ENCODE measurements at regions not wholly inside any gene's neighbourhood (a gene's known extent, or its start where the extent isn't known, plus 50 kb on each side); places are given as distances from the start of the nearest gene placed in this dataset.

- TF ChIP-seq CTCF (conservative IDR thresholded peaks at IDR 0.05): no peak
- H3K4me1 Mint-ChIP-seq (ENCODE audit: unreplicated experiment): no peaks in the 10 kb centered on the region
- peaks cover 6% of the 10 kb centered on the region for H3K27me3 Mint-ChIP-seq
- no peak overlapping the region for H3K4me3 Mint-ChIP-seq
- H3K36me3 Mint-ChIP-seq: no peaks in the 10 kb centered on the region
- H3K9me3 Mint-ChIP-seq: peaks cover 4% of the 10 kb centered on the region
- no peak overlapping the region for H3K27ac Mint-ChIP-seq
- DNase-seq (ENCODE audit: extremely low spot score, unreplicated experiment): no peak
Measured at GRCh38 chr4:54505362-54505761, 152.4 kb upstream of the KIT start.

GRCh38 chr4:54505996-54506395, 151.8 kb upstream of the KIT start:
- TF ChIP-seq CTCF (conservative IDR thresholded peaks at IDR 0.05): no peak
- Mint-ChIP-seq H3K4me3 (no peak overlapping the region), H3K36me3 (no peaks in the 10 kb centered on the region), H3K4me1 (ENCODE audit: unreplicated experiment) (no peaks in the 10 kb centered on the region), H3K9me3 (peaks cover 4% of the 10 kb centered on the region), H3K27me3 (peaks cover 6% of the 10 kb centered on the region), H3K27ac (no peak overlapping the region)
- DNase-seq (ENCODE audit: extremely low spot score, unreplicated experiment): no peak

GRCh38 chr4:54509057-54509456, 148.7 kb upstream of the KIT start:
- Mint-ChIP-seq H3K36me3 (no peaks in the 10 kb centered on the region), H3K9me3 (peaks cover 4% of the 10 kb centered on the region), H3K4me1 (ENCODE audit: unreplicated experiment) (no peaks in the 10 kb centered on the region), H3K27ac (no peak overlapping the region), H3K4me3 (no peak overlapping the region), H3K27me3 (no peaks in the 10 kb centered on the region)
- no peak for TF ChIP-seq CTCF (conservative IDR thresholded peaks at IDR 0.05)
- DNase-seq (ENCODE audit: extremely low spot score, unreplicated experiment): no peak

GRCh38 chr4:54513204-54513603, 144.6 kb upstream of the KIT start:
- no peak for DNase-seq (ENCODE audit: extremely low spot score, unreplicated experiment)
- H3K27ac Mint-ChIP-seq: no peak overlapping the region
- no peaks in the 10 kb centered on the region for H3K27me3 Mint-ChIP-seq
- no peaks in the 10 kb centered on the region for H3K4me1 Mint-ChIP-seq (ENCODE audit: unreplicated experiment)
- TF ChIP-seq CTCF (conservative IDR thresholded peaks at IDR 0.05): no peak
- peaks cover 7% of the 10 kb centered on the region for H3K9me3 Mint-ChIP-seq
- H3K4me3 Mint-ChIP-seq: no peak overlapping the region
- H3K36me3 Mint-ChIP-seq: no peaks in the 10 kb centered on the region

GRCh38 chr4:54513741-54514140, 144.0 kb upstream of the KIT start:
- H3K36me3 Mint-ChIP-seq: no peaks in the 10 kb centered on the region
- H3K27me3 Mint-ChIP-seq: no peaks in the 10 kb centered on the region
- no peak for TF ChIP-seq CTCF (conservative IDR thresholded peaks at IDR 0.05)
- H3K4me1 Mint-ChIP-seq (ENCODE audit: unreplicated experiment): no peaks in the 10 kb centered on the region
- DNase-seq (ENCODE audit: extremely low spot score, unreplicated experiment): no peak
- peaks cover 7% of the 10 kb centered on the region for H3K9me3 Mint-ChIP-seq
- no peak overlapping the region for H3K27ac Mint-ChIP-seq
- H3K4me3 Mint-ChIP-seq: no peak overlapping the region

- no peak for DNase-seq (ENCODE audit: extremely low spot score, unreplicated experiment)
- no peak overlapping the region for H3K27ac Mint-ChIP-seq
- H3K27me3 Mint-ChIP-seq: no peaks in the 10 kb centered on the region
- no peak for TF ChIP-seq CTCF (conservative IDR thresholded peaks at IDR 0.05)
- no peaks in the 10 kb centered on the region for H3K4me1 Mint-ChIP-seq (ENCODE audit: unreplicated experiment)
- H3K4me3 Mint-ChIP-seq: no peak overlapping the region
- H3K9me3 Mint-ChIP-seq: peaks cover 7% of the 10 kb centered on the region
- H3K36me3 Mint-ChIP-seq: no peaks in the 10 kb centered on the region
Measured at GRCh38 chr4:54516556-54517215, 141.1 kb upstream of the KIT start.

Data from type B pancreatic cell (in vitro differentiated cells).